HUES64 (cell line): ENCODE measurements at regions not wholly inside any gene's neighbourhood (a gene's known extent, or its start where the extent isn't known, plus 50 kb on each side); places are given as distances from the start of the nearest gene placed in this dataset.

ENCODE experiments used
- H3K27ac ChIP-seq: 2 replicates; pipeline ENCODE4 v1.7.0; 2013; ENCODE audit warnings: low read depth, low read length, inconsistent platforms
- H3K27me3 ChIP-seq: 2 replicates; pipeline ENCODE4 v1.6.1; 2013; ENCODE audit warnings: mild to moderate bottlenecking, low read length; ENCODE audit not compliant: insufficient read depth
- H3K36me3 ChIP-seq: 2 replicates; pipeline ENCODE4 v1.6.1; 2013; ENCODE audit warnings: mild to moderate bottlenecking, low read length; ENCODE audit not compliant: insufficient read depth
- H3K4me1 ChIP-seq: 2 replicates; pipeline ENCODE4 v1.6.1; 2013; ENCODE audit warnings: mild to moderate bottlenecking, low read length, moderate library complexity; ENCODE audit not compliant: insufficient read depth
- H3K4me3 ChIP-seq: 2 replicates; pipeline ENCODE4 v1.5.1; 2013; ENCODE audit warnings: mild to moderate bottlenecking, low read length, moderate library complexity
- H3K9ac ChIP-seq: 2 replicates; pipeline ENCODE4 v1.6.1; 2013; ENCODE audit warnings: mild to moderate bottlenecking, low read depth, low read length
- H3K9me3 ChIP-seq: 2 replicates; pipeline ENCODE4 v1.6.1; 2013; ENCODE audit warnings: low read depth, low read length; ENCODE audit not compliant: insufficient read depth
- WGBS: fragments of 150-250, 120-280 bp; methylation state at CpG from one replicate; pipeline ENCODE4 v1.1.7; 2013; ENCODE audit warnings: missing lambda C conversion rate; 5-methylcytosine and 5-hydroxymethylcytosine counted together

- 100% methylated on average over 1 of the region's 1 CpG for WGBS
- Histone ChIP-seq H3K36me3 (no peaks in the 10 kb centered on the region), H3K27ac (no peak overlapping the region), H3K9me3 (no peaks in the 10 kb centered on the region), H3K4me1 (no peaks in the 10 kb centered on the region), H3K9ac (no peak overlapping the region), H3K4me3 (no peak overlapping the region), H3K27me3 (no peaks in the 10 kb centered on the region)
Observed at GRCh38 chr18:28236487-28236886, 59.6 kb upstream of the CDH2 start.
